ENCODE measurements at regions not wholly inside any gene's neighbourhood (a gene's known extent, or its start where the extent isn't known, plus 50 kb on each side); places are given as distances from the start of the nearest gene placed in this dataset.
"Not testable (repeated sequence)": the region's sequence is repeated elsewhere in the genome, so short reads cannot be mapped to it uniquely, and the experiment has no call there.

DNA sequence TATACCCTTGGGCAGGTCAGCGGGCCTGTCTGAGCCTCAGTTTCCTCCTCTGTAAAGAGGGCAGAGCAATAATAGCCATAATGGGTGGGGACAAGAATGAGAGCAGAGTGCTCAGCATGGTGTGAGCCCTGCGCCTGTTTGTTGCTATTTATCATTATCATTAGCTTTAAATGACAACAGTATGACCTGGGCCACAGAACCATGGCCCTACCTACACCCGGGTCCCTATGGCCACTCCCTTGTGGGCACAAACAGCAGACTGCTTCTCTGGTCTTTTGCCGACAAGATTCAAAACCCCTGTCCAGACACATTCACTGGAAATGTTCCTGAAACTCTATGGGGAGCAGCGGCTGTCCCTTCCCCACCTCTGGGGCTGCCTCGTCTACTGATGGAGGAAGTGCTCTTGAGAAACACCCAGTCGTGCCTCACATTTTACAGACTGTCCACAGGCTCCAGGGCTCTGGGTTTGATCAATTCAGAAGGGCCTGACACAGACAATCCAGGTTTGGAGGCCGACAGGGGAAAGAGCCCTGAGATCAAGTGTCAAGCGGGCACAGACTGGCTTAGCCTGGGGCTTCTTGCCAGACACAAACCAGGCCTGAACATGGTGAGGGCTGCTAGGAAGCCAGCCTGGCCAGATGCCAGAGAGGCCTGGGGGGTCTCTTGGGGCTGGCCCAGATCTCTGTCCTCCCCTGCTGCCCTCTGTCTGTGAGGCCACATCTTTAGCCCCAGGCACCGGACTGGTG lies 112.5 kb upstream of the CD82 start:
- no peak for DNase-seq (ENCODE audit: low spot score)

GRCh38 chr11:44453871-44454270 lies 111.6 kb upstream of the CD82 start:
- DNase-seq (ENCODE audit: low spot score) = no peak

DNA sequence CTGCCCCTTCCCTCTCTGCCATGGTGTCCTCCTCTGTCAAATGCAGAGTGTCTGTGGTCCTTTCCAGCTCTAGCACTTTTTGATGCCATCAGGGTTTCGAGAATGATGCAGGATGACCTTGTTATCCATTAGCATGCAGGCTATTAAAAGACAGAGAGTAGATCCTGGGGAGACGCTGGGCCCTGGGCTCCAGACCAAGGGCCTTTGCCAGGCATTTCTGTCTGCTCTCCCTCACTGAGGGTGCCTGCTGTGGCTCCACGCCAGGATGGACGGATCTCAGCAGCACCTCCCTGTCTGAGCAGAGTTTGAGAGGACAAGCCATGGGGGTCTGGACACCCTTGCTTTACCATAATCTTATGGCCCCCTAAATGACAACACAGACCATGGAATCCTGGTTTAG lies 110.8 kb upstream of the CD82 start:
- DNase-seq (ENCODE audit: low spot score) = no peak

DNA sequence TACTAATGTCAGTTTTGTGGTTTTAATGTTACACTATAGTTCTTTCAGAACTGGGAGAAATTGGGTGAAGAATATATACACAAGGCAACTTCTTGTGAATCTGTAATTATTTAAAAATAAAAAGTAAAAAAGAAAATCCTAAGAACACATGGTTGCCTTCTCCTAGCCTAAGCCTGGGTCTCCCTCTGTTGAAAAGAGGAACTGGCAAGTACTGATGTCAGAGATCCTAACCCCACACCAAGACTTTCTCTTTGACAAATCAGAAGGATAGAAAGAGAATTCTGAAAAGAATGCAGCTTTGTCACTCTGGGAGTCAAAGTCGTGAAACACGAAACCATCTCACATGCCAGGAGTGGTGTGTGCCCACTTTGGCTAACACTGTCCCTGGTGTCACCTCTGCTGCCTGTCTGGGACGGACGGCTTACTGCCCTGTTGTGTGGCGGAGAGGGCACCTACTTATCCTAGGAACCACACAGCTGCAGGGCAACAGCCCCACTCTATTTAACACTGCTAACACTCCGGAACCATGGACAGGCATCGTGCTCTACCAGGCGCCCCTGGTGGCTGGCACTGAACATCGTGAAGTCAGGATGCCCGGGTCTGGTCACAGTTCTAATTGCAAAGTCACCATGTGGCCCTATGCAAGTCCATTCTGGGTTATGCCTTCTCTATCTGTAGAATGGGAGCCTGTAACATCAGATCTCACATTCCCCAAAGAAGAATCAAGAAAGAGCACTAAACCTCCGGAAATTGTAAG lies 108.7 kb upstream of the CD82 start:
- peak; percentile 20 for DNase-seq (ENCODE audit: low spot score)

- no peak for DNase-seq (ENCODE audit: low spot score)
Observed at GRCh38 chr11:44457862-44458261, 107.6 kb upstream of the CD82 start.

DNA sequence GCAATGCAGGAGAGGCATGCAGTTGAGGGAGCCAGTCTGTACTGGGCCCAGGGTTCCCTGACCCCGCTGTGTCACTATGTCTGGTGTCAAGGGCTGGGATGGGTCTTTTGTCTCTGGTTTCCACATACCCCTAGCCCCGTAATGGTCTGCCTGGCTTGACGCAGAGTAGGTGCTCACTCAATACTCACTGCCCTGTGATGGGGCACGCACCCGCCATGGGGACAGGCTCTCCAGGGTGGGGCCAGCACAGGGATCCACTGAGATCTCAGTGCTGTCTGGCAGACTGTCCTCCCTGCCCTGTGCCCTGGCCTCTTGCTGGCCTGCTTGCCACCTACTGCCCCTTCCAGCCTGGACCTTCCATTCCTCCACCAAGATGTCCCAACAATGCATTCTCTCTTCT lies 101.7 kb upstream of the CD82 start:
- DNase-seq (ENCODE audit: low spot score) = no peak

DNA sequence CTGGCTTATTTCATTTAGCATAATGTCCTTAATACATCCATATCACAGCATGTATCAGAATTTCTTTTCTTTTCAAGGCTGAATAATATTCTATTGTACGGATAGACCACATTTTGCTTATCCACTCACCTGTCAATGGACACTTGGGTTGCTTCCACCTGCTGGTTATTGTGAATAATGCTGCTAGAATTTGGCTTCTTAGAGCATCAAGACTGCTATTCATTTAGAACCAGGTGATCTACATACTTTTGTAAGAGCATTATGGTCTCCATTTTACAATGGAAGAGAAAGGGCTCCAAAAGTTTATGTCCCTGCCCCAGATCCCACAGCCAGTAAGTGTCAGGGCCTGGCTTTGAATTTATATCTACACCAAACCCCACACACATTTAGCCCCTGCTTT lies 100.7 kb upstream of the CD82 start:
- DNase-seq (ENCODE audit: low spot score) = no peak

- no peak for DNase-seq (ENCODE audit: low spot score)
Observed at GRCh38 chr11:44466531-44467205, 98.8 kb upstream of the CD82 start.

DNA sequence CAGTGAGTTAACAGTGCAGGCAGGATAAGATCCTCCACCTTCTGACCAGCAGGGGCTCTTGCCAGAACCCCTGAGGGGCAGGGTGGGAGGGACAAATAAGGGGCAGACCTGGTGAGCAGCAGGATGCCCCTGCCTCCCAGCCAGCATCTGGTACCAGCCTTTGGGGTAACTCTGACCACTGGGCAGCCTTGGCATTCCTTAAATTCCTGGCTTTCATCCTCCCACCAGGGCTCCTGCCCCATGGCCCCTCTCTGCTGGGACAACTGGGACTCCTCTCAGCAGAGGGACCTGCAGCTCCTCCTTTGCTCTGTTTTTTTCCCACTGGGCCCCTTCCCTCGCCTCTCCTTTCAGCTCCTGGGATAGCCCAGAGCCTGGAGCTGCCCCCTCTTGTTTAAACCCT lies 98.0 kb upstream of the CD82 start:
- no peak for DNase-seq (ENCODE audit: low spot score)

DNA sequence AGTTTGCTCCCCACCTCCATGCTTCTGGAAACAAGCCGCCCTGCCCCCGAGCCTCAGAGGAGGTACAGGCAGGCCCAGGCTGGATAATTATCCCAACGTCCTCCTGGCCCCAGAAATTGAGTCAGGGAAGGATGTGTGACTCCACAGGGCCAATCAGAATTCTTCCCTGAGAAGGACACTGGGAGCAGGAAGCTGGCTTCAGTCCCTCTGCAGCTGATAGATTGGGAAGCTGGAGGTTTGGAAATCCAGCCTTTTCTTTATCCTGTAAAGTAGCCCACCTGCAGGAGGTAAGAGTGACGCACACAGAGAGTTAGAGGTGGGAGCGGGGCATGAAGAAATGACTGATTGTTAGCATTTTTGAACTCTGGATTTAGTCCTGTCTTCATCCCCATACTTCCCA lies 97.5 kb upstream of the CD82 start:
- DNase-seq (ENCODE audit: low spot score) = no peak

DNA sequence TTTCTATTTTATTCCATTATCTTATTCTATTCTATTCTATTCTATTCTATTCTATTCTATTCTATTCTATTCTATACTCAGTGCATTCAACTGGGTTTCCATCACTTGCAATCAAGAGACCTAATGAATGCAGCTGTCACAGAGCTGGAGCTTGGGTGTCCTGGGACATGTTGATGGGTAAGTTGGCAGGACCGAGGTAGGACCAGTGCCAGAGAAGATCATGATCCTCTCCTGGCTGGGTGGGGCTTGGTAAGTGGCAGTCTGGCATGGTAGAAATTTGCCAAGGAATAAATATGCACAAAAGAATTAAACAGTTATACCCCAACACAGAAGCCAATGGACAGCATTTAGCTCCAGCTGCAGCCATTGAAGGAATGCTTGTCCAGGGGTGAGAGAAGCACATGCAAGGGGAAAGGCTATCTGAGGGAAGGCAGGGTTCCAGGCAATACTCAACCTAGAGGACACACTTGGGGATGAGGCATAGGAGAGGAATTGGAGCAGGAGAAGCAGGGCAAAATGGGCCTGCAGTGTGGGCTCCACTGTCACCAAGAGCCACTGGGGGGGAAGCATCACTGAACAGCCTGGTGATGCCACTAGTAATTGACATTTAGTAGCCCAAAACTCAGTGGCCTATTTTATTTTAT lies 97.0 kb upstream of the CD82 start:
- no peak for DNase-seq (ENCODE audit: low spot score)

DNA sequence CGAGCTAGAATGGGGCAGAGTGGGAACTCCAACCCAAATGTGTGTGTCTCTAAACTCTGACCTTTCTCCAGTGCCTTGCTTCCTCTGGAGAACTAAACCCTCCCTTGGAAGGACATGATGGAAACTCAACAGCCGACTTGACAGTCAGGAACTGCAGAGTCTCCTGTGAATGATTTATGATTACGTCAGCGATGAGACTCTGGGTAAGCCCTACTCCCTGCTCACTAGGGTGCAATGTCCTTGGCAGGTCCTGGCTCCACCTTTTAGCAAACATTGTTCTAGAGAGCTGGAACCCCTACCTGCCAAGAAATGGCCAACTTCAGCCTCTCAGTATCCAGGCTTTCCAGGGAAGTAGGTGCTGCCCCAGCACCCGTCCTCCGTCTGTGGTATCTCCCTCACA lies 96.1 kb upstream of the CD82 start:
- DNase-seq (ENCODE audit: low spot score) = no peak

DNA sequence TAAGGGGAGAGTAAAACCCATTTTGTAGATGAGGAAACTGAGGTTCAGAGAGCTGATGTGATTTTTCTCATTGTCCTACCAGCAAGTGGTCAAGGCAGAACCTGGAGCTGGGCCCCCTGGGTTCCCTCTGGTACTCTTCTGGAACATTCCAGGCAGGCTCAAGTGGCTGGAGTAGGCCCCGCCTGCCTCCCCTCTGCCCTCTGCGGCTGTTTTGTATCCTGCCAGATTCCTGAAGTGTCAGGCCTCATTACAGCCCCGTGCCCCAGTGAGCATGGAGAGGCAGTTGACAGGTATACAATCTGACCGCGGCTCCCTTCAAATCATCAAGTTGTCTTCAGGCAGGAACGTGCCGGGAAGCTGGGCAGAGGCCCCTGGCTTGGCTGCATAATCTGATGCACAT lies 94.6 kb upstream of the CD82 start:
- no peak for DNase-seq (ENCODE audit: low spot score)

DNA sequence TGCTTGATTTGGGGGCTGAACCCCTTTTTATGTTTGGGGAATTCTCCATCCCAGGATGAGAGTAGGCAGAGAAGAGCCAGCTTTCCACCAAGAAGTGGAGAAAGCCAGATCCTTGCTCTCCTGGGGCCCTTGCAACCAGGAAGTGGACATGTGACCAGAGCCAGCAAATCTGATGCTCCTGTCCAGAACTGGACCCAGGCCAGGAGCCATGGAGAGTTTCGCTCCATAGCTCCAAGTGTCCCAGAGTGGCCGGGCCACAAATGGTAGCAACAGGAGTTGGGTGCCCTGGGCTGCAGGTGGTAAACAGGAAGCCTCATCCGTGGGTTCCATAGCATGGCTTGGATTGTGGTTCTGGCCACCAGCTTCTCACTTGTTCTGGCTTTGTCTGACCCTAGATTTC lies 93.9 kb upstream of the CD82 start:
- DNase-seq (ENCODE audit: low spot score) = no peak

DNA sequence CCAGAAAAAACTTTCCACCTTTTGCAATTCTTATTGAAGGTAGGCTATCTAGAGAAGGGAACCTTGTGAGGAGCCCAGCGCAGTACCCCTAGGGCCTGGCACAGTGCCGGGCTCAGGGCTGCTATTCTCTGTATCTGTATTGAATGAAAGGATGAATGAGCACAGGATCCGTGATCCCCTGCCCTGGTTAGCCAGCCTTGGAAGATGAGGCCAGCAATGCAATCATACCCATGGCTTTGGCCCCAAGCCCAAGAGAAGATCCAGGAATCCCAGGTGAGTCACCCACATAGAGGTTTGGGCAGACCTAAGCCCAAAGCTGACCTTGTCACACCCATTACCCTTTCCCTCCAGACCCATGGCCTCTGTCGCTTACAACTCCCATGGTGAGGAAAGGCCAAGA lies 92.5 kb upstream of the CD82 start:
- DNase-seq (ENCODE audit: low spot score) = no peak

GRCh38 chr11:44474702-44475101 lies 90.8 kb upstream of the CD82 start:
- no peak for DNase-seq (ENCODE audit: low spot score)

DNA sequence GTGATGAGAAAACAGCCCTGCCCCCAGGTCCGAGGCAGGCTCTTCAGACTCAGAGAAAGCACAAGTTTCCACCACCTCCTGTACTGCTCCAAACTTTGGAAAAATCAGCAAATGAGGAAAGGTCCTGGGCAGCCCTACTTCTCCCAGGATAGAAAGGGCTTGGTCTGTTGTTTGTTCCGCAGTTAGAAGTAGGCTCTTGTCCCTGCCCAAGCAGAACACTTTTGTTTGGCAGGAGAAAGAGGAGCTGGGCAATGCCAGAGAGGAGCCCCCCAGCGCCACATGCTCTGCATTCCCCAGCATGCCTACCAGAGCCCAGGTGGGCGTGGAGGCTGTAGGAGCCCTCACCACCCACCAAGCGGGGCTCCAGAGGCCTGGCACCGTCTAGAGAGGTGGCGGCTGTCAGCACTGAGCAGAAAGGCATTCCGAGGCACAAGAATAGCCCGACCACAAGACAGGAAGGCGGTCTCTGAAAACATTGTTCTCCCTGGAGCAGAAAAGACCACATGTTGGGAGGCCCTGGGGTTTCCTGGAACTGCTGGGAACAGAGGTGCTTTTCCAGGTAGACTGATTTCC lies 90.3 kb upstream of the CD82 start:
- DNase-seq (ENCODE audit: low spot score) = no peak

- DNase-seq (ENCODE audit: low spot score) = not testable (repeated sequence)
Observed at GRCh38 chr11:44482338-44482737, 83.1 kb upstream of the CD82 start.

DNA sequence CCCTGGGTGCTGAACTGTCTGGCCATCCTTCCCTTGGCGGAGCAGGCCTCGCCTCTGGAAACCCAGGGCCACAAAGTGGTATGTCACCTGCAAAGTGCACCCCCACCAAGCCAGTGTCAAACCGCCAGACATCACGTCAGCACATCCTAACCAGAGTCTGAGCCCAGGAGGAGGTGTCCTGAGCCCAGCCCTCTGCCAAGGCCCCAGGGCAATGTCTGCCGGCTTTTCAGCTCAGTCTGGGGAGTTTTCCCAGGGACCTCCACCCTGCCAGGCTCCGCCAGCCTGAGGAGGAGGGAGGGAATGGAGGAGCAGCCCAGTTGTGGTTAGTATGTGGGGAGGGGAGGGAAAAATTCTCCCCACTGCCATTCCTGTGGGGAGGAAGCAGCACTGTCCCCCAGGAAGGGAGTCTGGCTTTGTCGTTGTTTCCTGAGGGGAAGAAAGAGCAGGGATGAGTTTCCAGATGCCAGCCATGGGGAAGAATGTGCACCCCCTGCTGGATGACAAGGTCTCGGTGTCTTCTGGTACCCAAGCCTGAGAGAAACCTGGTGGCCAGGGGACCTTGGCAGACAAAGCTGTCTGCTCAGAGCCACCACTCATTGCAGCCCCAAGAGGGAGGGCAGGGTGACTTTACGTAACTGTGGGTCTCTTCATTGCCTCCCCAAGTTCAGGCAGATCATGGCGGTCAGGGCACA lies 81.4 kb upstream of the CD82 start:
- peak; percentile 58 for DNase-seq (ENCODE audit: low spot score)

- no peak for DNase-seq (ENCODE audit: low spot score)
Observed at GRCh38 chr11:44488165-44488965, 77.1 kb upstream of the CD82 start.

GRCh38 chr11:44493383-44493782 lies 72.1 kb upstream of the CD82 start:
- no peak for DNase-seq (ENCODE audit: low spot score)
